ENCODE measurements at regions not wholly inside any gene's neighbourhood (a gene's known extent, or its start where the extent isn't known, plus 50 kb on each side); places are given as distances from the start of the nearest gene placed in this dataset.

GRCh38 chr6:160804639-160805038 is 102.6 kb downstream of the PLG start:
- DNase-seq (ENCODE audit: unreplicated experiment) = no peak
- H3K4me1 Mint-ChIP-seq (ENCODE audit: insufficient read depth, unreplicated experiment) = no peaks in the 10 kb centered on the region
- no peaks in the 10 kb centered on the region for H3K9me3 Mint-ChIP-seq (ENCODE audit: unreplicated experiment)
- H3K36me3 Mint-ChIP-seq (ENCODE audit: insufficient read depth, unreplicated experiment) = no peaks in the 10 kb centered on the region
- H3K27ac Mint-ChIP-seq (ENCODE audit: low read depth, unreplicated experiment) = no peak overlapping the region
- H3K27me3 Mint-ChIP-seq (ENCODE audit: insufficient read depth, unreplicated experiment) = no peaks in the 10 kb centered on the region
- H3K4me3 Mint-ChIP-seq (ENCODE audit: unreplicated experiment) = no peak overlapping the region
- BruUV-seq (replicated peaks) = no TSS peak
- CTCF ChIA-PET = interaction anchor here (0.6 kb wide), 1 partner anchor 128 kb away, joined by 3 read pairs; no protein-coding TSS in a partner anchor
- TF ChIP-seq CTCF (IDR thresholded peaks at IDR 0.05; ENCODE audit: unreplicated experiment) = no peak
- POLR2A ChIA-PET = no interaction called here
- intact Hi-C loops (cut with micrococcal nuclease) = no loop called here

- no TSS peak for BruUV-seq (replicated peaks)
- Mint-ChIP-seq H3K4me1 (ENCODE audit: insufficient read depth, unreplicated experiment) (no peaks in the 10 kb centered on the region), H3K9me3 (ENCODE audit: unreplicated experiment) (no peaks in the 10 kb centered on the region), H3K27ac (ENCODE audit: low read depth, unreplicated experiment) (no peak overlapping the region), H3K4me3 (ENCODE audit: unreplicated experiment) (no peak overlapping the region), H3K36me3 (ENCODE audit: insufficient read depth, unreplicated experiment) (no peaks in the 10 kb centered on the region), H3K27me3 (ENCODE audit: insufficient read depth, unreplicated experiment) (no peaks in the 10 kb centered on the region)
- POLR2A ChIA-PET = no interaction called here
- DNase-seq (ENCODE audit: unreplicated experiment) = no peak
- CTCF ChIA-PET = no interaction called here
- intact Hi-C loops (cut with micrococcal nuclease) = no loop called here
- TF ChIP-seq CTCF (IDR thresholded peaks at IDR 0.05; ENCODE audit: unreplicated experiment) = no peak
Measured at GRCh38 chr6:160808263-160808662, 106.2 kb downstream of the PLG start.

GRCh38 chr6:160810238-160810637 is 108.2 kb downstream of the PLG start:
- Mint-ChIP-seq H3K27me3 (ENCODE audit: insufficient read depth, unreplicated experiment) (no peaks in the 10 kb centered on the region), H3K4me1 (ENCODE audit: insufficient read depth, unreplicated experiment) (no peaks in the 10 kb centered on the region), H3K9me3 (ENCODE audit: unreplicated experiment) (no peaks in the 10 kb centered on the region), H3K27ac (ENCODE audit: low read depth, unreplicated experiment) (peak overlapping the region; percentile 11), H3K4me3 (ENCODE audit: unreplicated experiment) (no peak overlapping the region), H3K36me3 (ENCODE audit: insufficient read depth, unreplicated experiment) (no peaks in the 10 kb centered on the region)
- BruUV-seq (replicated peaks) = no TSS peak
- ChIA-PET CTCF (interaction anchor here (0.6 kb wide), 1 partner anchor 8 kb away, joined by 5 read pairs; no protein-coding TSS in a partner anchor), POLR2A (no interaction called here)
- intact Hi-C loops (cut with micrococcal nuclease) = no loop called here
- no peak for TF ChIP-seq CTCF (IDR thresholded peaks at IDR 0.05; ENCODE audit: unreplicated experiment)
- peak; percentile 43 for DNase-seq (ENCODE audit: unreplicated experiment)

- intact Hi-C loops (cut with micrococcal nuclease) = no loop called here
- no peak for TF ChIP-seq CTCF (IDR thresholded peaks at IDR 0.05; ENCODE audit: unreplicated experiment)
- no peaks in the 10 kb centered on the region for H3K36me3 Mint-ChIP-seq (ENCODE audit: insufficient read depth, unreplicated experiment)
- H3K27me3 Mint-ChIP-seq (ENCODE audit: insufficient read depth, unreplicated experiment) = no peaks in the 10 kb centered on the region
- no peak for DNase-seq (ENCODE audit: unreplicated experiment)
- no peaks in the 10 kb centered on the region for H3K4me1 Mint-ChIP-seq (ENCODE audit: insufficient read depth, unreplicated experiment)
- no peaks in the 10 kb centered on the region for H3K9me3 Mint-ChIP-seq (ENCODE audit: unreplicated experiment)
- CTCF ChIA-PET = no interaction called here
- no TSS peak for BruUV-seq (replicated peaks)
- no peak overlapping the region for H3K4me3 Mint-ChIP-seq (ENCODE audit: unreplicated experiment)
- POLR2A ChIA-PET = no interaction called here
- no peak overlapping the region for H3K27ac Mint-ChIP-seq (ENCODE audit: low read depth, unreplicated experiment)
Measured at GRCh38 chr6:160812097-160812496, 110.1 kb downstream of the PLG start.

Data from MCF 10A (cell line).